GM10266 (cell line): ENCODE measurements at regions not wholly inside any gene's neighbourhood (a gene's known extent, or its start where the extent isn't known, plus 50 kb on each side); places are given as distances from the start of the nearest gene placed in this dataset.
"Not testable (repeated sequence)": the region's sequence is repeated elsewhere in the genome, so short reads cannot be mapped to it uniquely, and the experiment has no call there.

Experiments used
- DNase-seq: peaks from one replicate; pipeline ENCODE4 v3.0.0; 2012; ENCODE audit errors: extremely low spot score
- TF ChIP-seq, protein P1 (sequence below): IDR thresholded peaks from 2 replicates; pipeline ENCODE4 v1.5.1; 2012; ENCODE audit warnings: mild to moderate bottlenecking, low read depth; ENCODE audit not compliant: control insufficient read depth, insufficient read depth; ENCODE audit errors: missing control alignments

- TF ChIP-seq, protein P1, sequence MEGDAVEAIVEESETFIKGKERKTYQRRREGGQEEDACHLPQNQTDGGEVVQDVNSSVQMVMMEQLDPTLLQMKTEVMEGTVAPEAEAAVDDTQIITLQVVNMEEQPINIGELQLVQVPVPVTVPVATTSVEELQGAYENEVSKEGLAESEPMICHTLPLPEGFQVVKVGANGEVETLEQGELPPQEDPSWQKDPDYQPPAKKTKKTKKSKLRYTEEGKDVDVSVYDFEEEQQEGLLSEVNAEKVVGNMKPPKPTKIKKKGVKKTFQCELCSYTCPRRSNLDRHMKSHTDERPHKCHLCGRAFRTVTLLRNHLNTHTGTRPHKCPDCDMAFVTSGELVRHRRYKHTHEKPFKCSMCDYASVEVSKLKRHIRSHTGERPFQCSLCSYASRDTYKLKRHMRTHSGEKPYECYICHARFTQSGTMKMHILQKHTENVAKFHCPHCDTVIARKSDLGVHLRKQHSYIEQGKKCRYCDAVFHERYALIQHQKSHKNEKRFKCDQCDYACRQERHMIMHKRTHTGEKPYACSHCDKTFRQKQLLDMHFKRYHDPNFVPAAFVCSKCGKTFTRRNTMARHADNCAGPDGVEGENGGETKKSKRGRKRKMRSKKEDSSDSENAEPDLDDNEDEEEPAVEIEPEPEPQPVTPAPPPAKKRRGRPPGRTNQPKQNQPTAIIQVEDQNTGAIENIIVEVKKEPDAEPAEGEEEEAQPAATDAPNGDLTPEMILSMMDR, result no peak
- no peak for DNase-seq
Observed at GRCh38 chr18:55907453-55908175, 319.6 kb upstream of the TCF4 start.

DNA sequence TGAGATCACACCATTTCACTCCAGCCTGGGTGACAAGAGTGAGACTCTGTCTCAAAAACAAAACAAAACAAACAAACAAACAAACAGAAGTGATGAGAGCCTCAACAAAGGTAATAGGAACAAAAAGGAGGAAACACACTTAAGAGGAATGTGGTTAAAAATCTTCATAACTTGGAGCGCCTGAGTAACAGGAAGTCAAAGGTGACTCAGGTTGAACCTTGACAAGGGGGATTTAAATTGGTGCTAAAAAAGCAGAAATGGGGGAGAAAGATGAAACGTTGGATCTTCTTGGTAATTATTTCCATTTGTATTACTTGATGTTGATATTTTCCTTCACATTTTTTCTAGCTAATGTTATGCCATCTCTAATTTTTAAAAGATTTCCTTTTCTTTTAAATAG is 318.5 kb upstream of the TCF4 start:
- TF ChIP-seq, protein P1, result no peak
- DNase-seq, result no peak

DNA sequence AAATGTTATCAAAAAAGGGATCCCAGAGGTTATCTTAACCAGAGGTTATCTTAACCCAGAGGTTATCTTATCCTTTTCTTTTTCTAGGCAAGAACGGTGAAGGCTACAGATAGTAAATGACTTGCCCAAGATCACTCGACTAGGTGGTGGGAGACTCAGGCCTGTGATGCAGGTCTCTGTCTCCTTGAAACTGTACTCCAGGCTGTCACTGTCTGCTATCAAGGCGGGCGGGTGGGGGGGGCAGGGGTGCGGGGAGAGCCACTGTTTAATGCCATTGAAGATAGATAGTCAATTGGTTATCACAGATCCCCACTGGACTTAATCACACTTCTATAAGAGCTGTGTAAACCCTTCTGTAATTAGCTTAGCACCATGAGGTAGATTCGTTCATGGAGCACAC is 315.9 kb upstream of the TCF4 start:
- TF ChIP-seq, protein P1, result no peak
- no peak for DNase-seq

GRCh38 chr18:55900380-55900779 is 312.4 kb upstream of the TCF4 start:
- TF ChIP-seq, protein P1, result no peak
- DNase-seq, result no peak

- TF ChIP-seq, protein P1, result no peak
- DNase-seq, result no peak
Observed at GRCh38 chr18:55897091-55897689, 309.2 kb upstream of the TCF4 start.

- no peak for DNase-seq
- TF ChIP-seq, protein P1, result no peak
Observed at GRCh38 chr18:55893948-55894347, 306.0 kb upstream of the TCF4 start.

- DNase-seq, result not testable (repeated sequence)
Observed at GRCh38 chr18:55892862-55893813, 305.1 kb upstream of the TCF4 start.
